GM18502 (cell line): ENCODE measurements at regions not wholly inside any gene's neighbourhood (a gene's known extent, or its start where the extent isn't known, plus 50 kb on each side); places are given as distances from the start of the nearest gene placed in this dataset.

Source experiments
- ATAC-seq: cut with Tn5 transposase; IDR thresholded peaks from one replicate; pipeline ENCODE4 v1.9.1; 2021; ENCODE audit warnings: mild to moderate bottlenecking; ENCODE audit not compliant: unreplicated experiment, poor library complexity

GRCh38 chr2:45166229-45166890, 157.1 kb upstream of the SIX2 start:
- no peak for ATAC-seq

- ATAC-seq: no peak
These were observed 153.5 kb upstream of the SIX2 start for GRCh38 chr2:45162711-45163110.

GRCh38 chr2:45156605-45157004, 147.4 kb upstream of the SIX2 start:
- no peak for ATAC-seq

GRCh38 chr2:45154606-45155155, 145.4 kb upstream of the SIX2 start:
- no peak for ATAC-seq

GRCh38 chr2:45154144-45154543, 144.9 kb upstream of the SIX2 start:
- ATAC-seq: no peak

- no peak for ATAC-seq
These were observed 143.9 kb upstream of the SIX2 start for GRCh38 chr2:45153121-45153520.

- ATAC-seq: no peak
These were observed 143.4 kb upstream of the SIX2 start for GRCh38 chr2:45152691-45153090.

GRCh38 chr2:45145073-45145899, 136.0 kb upstream of the SIX2 start:
- ATAC-seq: no peak

GRCh38 chr2:45141883-45142866, 132.9 kb upstream of the SIX2 start:
- peak; percentile 73 for ATAC-seq

GRCh38 chr2:45140675-45141074, 131.4 kb upstream of the SIX2 start:
- no peak for ATAC-seq

GRCh38 chr2:45138904-45139303, 129.7 kb upstream of the SIX2 start:
- ATAC-seq: no peak

- ATAC-seq: no peak
These were observed 128.9 kb upstream of the SIX2 start for GRCh38 chr2:45137966-45138695.

GRCh38 chr2:45134726-45135125, 125.5 kb upstream of the SIX2 start:
- no peak for ATAC-seq

- ATAC-seq: no peak
These were observed 124.8 kb upstream of the SIX2 start for GRCh38 chr2:45134014-45134413.

- peak; percentile 65 for ATAC-seq
These were observed 123.3 kb upstream of the SIX2 start for GRCh38 chr2:45132551-45132950.

GRCh38 chr2:45131587-45131986, 122.3 kb upstream of the SIX2 start:
- ATAC-seq: no peak

- ATAC-seq: no peak
These were observed 121.5 kb upstream of the SIX2 start for GRCh38 chr2:45130736-45131135.

- no peak for ATAC-seq
These were observed 119.3 kb upstream of the SIX2 start for GRCh38 chr2:45128580-45128997.

- ATAC-seq: no peak
These were observed 118.6 kb upstream of the SIX2 start for GRCh38 chr2:45127891-45128290.

GRCh38 chr2:45127321-45127720, 118.1 kb upstream of the SIX2 start:
- no peak for ATAC-seq
